ENCODE measurements at regions not wholly inside any gene's neighbourhood (a gene's known extent, or its start where the extent isn't known, plus 50 kb on each side); places are given as distances from the start of the nearest gene placed in this dataset.
A peak's percentile ranks its signal among the peaks of the same experiment; 100 is the strongest.

GRCh38 chr4:11908712-11909111 is 480.0 kb upstream of the HS3ST1 start:
- ATAC-seq (peak; percentile 66), DNase-seq (ENCODE audit: low spot score) (no peak)
- Histone ChIP-seq H3K9me2 (ENCODE audit: insufficient read depth) (peaks cover 7% of the 10 kb centered on the region), H3K4me1 (ENCODE audit: insufficient read depth) (peaks cover 22% of the 10 kb centered on the region), H3K4me3 (peak overlapping the region; percentile 31), H3K79me2 (replicated peaks; ENCODE audit: insufficient read depth) (no peaks in the 10 kb centered on the region), H4K20me1 (replicated peaks; ENCODE audit: insufficient read depth) (no peaks in the 10 kb centered on the region), H3K27me3 (ENCODE audit: insufficient read depth) (no peaks in the 10 kb centered on the region), H3K27ac (ENCODE audit: low read depth) (0 out of 2 replicates have a peak overlapping the region, but pooled peaks have one; percentile 0), H3K36me3 (ENCODE audit: insufficient read depth) (no peaks in the 10 kb centered on the region), H2AFZ (no peak overlapping the region), H3K4me2 (peak overlapping the region; percentile 52), H3F3A (replicated peaks; ENCODE audit: low read depth) (no peaks in the 10 kb centered on the region)
- Mint-ChIP-seq H3K27me3 (ENCODE audit: insufficient read depth, low read depth, poor library complexity) (no peaks in the 10 kb centered on the region), H3K4me3 (peak overlapping the region; percentile 46), H3K27ac (no peak overlapping the region), H3K36me3 (ENCODE audit: low read depth) (no peaks in the 10 kb centered on the region), H3K4me1 (peaks cover 29% of the 10 kb centered on the region), H3K9me3 (no peaks in the 10 kb centered on the region; the same call in 2 of the 3 replicates)
- TF ChIP-seq, protein P1, sequence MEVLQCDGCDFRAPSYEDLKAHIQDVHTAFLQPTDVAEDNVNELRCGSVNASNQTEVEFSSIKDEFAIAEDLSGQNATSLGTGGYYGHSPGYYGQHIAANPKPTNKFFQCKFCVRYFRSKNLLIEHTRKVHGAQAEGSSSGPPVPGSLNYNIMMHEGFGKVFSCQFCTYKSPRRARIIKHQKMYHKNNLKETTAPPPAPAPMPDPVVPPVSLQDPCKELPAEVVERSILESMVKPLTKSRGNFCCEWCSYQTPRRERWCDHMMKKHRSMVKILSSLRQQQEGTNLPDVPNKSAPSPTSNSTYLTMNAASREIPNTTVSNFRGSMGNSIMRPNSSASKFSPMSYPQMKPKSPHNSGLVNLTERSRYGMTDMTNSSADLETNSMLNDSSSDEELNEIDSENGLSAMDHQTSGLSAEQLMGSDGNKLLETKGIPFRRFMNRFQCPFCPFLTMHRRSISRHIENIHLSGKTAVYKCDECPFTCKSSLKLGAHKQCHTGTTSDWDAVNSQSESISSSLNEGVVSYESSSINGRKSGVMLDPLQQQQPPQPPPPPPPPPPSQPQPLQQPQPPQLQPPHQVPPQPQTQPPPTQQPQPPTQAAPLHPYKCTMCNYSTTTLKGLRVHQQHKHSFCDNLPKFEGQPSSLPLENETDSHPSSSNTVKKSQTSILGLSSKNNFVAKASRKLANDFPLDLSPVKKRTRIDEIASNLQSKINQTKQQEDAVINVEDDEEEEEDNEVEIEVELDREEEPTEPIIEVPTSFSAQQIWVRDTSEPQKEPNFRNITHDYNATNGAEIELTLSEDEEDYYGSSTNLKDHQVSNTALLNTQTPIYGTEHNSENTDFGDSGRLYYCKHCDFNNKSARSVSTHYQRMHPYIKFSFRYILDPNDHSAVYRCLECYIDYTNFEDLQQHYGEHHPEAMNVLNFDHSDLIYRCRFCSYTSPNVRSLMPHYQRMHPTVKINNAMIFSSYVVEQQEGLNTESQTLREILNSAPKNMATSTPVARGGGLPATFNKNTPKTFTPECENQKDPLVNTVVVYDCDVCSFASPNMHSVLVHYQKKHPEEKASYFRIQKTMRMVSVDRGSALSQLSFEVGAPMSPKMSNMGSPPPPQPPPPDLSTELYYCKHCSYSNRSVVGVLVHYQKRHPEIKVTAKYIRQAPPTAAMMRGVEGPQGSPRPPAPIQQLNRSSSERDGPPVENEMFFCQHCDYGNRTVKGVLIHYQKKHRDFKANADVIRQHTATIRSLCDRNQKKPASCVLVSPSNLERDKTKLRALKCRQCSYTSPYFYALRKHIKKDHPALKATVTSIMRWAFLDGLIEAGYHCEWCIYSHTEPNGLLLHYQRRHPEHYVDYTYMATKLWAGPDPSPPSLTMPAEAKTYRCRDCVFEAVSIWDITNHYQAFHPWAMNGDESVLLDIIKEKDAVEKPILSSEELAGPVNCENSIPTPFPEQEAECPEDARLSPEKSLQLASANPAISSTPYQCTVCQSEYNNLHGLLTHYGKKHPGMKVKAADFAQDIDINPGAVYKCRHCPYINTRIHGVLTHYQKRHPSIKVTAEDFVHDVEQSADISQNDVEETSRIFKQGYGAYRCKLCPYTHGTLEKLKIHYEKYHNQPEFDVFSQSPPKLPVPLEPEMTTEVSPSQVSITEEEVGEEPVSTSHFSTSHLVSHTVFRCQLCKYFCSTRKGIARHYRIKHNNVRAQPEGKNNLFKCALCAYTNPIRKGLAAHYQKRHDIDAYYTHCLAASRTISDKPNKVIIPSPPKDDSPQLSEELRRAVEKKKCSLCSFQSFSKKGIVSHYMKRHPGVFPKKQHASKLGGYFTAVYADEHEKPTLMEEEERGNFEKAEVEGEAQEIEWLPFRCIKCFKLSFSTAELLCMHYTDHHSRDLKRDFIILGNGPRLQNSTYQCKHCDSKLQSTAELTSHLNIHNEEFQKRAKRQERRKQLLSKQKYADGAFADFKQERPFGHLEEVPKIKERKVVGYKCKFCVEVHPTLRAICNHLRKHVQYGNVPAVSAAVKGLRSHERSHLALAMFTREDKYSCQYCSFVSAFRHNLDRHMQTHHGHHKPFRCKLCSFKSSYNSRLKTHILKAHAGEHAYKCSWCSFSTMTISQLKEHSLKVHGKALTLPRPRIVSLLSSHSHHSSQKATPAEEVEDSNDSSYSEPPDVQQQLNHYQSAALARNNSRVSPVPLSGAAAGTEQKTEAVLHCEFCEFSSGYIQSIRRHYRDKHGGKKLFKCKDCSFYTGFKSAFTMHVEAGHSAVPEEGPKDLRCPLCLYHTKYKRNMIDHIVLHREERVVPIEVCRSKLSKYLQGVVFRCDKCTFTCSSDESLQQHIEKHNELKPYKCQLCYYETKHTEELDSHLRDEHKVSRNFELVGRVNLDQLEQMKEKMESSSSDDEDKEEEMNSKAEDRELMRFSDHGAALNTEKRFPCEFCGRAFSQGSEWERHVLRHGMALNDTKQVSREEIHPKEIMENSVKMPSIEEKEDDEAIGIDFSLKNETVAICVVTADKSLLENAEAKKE (CRISPR knock-in tag; IDR thresholded peaks at IDR 0.05), result 0 out of 2 replicates have a peak, but pooled peaks have one; percentile 64
- TF ChIP-seq ZNF331 (CRISPR knock-in tag; IDR thresholded peaks at IDR 0.05; ENCODE audit: low read depth) (no peak), NANOG (IDR thresholded peaks at IDR 0.05; ENCODE audit: borderline replicate concordance) (peak; percentile 73; the same call in 1 of the 2 replicates)

- peak overlapping the region; percentile 31 for H3K4me3 ChIP-seq
- TF ChIP-seq EZH2phosphoT487 (IDR thresholded peaks at IDR 0.05; ENCODE audit: unreplicated experiment), result no peak
- TF ChIP-seq, protein P1 (CRISPR knock-in tag; IDR thresholded peaks at IDR 0.05), result no peak
- TF ChIP-seq NANOG (IDR thresholded peaks at IDR 0.05; ENCODE audit: borderline replicate concordance), result no peak
These were observed 479.5 kb upstream of the HS3ST1 start for GRCh38 chr4:11908205-11908604.

More at GRCh38 chr4:11908205-11908604, 479.5 kb upstream of the HS3ST1 start:
- H3K36me3 Mint-ChIP-seq (ENCODE audit: low read depth), result no peaks in the 10 kb centered on the region
- H3K27ac Mint-ChIP-seq, result no peak overlapping the region
- no peaks in the 10 kb centered on the region; the same call in 2 of the 3 replicates for H3K9me3 Mint-ChIP-seq
- no peak overlapping the region for H2AFZ ChIP-seq
- no peak overlapping the region for H3K27ac ChIP-seq (ENCODE audit: low read depth)
- H3K4me3 Mint-ChIP-seq, result no peak overlapping the region
- no peaks in the 10 kb centered on the region for H3K79me2 ChIP-seq (replicated peaks; ENCODE audit: insufficient read depth)
- peak overlapping the region; percentile 52 for H3K4me2 ChIP-seq
- H3K4me1 ChIP-seq (ENCODE audit: insufficient read depth), result peaks cover 22% of the 10 kb centered on the region
- no peaks in the 10 kb centered on the region for H3K27me3 Mint-ChIP-seq (ENCODE audit: insufficient read depth, low read depth, poor library complexity)
- no peaks in the 10 kb centered on the region for H3K27me3 ChIP-seq (ENCODE audit: insufficient read depth)
- no peaks in the 10 kb centered on the region for H4K20me1 ChIP-seq (replicated peaks; ENCODE audit: insufficient read depth)
- H3F3A ChIP-seq (replicated peaks; ENCODE audit: low read depth), result no peaks in the 10 kb centered on the region
- ATAC-seq (peak; percentile 94), DNase-seq (ENCODE audit: low spot score) (peak; percentile 57)
- peaks cover 7% of the 10 kb centered on the region for H3K9me2 ChIP-seq (ENCODE audit: insufficient read depth)
- peaks cover 29% of the 10 kb centered on the region for H3K4me1 Mint-ChIP-seq
- no peaks in the 10 kb centered on the region for H3K36me3 ChIP-seq (ENCODE audit: insufficient read depth)
